ENCODE measurements at regions not wholly inside any gene's neighbourhood (a gene's known extent, or its start where the extent isn't known, plus 50 kb on each side); places are given as distances from the start of the nearest gene placed in this dataset.

DNA sequence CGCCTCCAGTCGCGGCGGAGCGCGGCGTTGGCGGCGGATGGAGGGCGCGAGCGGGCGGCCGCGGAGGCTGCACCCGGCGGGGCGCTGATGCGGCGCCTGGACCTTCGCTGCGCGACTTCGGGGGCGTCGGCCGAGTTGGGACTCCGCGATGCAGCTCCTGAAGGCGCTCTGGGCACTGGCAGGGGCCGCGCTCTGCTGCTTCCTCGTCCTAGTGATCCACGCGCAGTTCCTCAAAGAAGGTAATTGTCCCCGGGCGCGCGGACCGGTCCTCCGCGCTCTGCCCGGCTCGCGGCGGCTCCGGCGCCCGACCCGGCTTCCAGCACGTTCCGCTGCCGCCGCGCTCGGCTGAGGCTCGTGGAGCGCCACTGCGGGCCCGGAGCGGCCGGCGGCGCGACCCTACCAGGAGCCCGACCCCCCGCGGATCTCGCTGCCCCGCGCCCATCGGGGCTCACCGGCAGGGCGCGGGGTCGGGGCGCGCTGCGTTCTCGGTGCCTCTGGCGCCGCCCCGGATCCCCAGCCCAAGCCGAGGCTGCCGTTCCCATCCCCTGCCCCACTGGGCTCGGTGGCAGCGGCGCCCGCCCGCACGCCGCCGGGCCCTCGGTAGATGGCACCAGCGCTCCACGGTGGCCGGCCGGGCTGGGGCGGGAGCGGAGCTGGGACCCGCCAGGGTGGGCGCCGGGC is 1251.2 kb downstream of the BRD1 start:
- H3K4me1 ChIP-seq (ENCODE audit: control insufficient read depth in 2 of 2, insufficient read depth in 2 of 2, low read length in 2 of 2), result no peaks in the 10 kb centered on the region
- H3K27ac ChIP-seq (ENCODE audit: low read depth in 2 of 2, low read length in 2 of 2), result no peak overlapping the region
- H3K4me3 ChIP-seq (ENCODE audit: low read length in 2 of 2), result no peak overlapping the region
- no peaks in the 10 kb centered on the region for H3K36me3 ChIP-seq (ENCODE audit: control insufficient read depth in 2 of 2, insufficient read depth in 2 of 2, low read length in 2 of 2)
- no peak overlapping the region for H3K9ac ChIP-seq (ENCODE audit: low read depth in 1 of 2, low read length in 2 of 2)
- H3K27me3 ChIP-seq (ENCODE audit: control insufficient read depth in 2 of 2, insufficient read depth in 2 of 2, low read length in 2 of 2), result peaks cover 13 to 14% of the 10 kb centered on the region in 2 donors
- no peaks in the 10 kb centered on the region for H3K9me3 ChIP-seq (ENCODE audit: control insufficient read depth in 2 of 2, low read length in 2 of 2)

DNA sequence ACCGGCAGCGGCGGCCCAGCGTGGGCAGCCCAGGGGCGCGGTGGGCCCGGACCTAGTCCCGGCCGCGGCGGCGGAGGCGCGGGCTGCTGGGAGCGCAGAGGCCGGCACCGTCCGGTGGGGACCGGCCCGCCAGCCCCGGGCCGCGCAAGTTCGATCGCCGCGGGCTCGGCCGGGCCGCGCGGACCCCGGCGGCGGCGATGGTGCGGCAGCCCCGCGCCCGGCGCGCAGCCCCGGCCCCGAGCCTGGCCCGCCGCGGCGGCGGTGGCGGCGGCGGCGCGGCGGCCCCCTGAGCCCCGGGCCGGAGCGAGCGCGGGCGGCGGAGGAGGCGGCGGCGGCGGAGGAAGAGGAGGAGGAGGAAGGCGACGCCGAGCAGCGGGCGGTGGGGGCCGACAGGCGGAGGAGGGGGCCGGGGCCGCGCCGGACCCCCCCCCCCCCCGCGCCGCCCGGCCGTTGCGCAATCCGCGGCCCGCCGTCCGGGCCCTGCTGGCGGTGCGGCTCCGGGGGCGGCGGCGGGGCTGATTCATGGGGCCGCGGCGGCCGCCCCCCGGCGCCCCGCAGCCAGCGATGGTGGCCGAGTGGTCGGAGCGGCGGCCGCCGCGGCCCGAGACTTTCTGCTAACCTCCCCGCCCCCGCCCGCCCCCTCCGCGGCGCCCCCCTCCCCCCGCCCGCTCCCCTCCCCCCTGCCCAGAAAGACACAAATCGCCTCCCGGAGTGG is 1251.9 kb downstream of the BRD1 start:
- no peak overlapping the region for H3K4me3 ChIP-seq (ENCODE audit: low read length in 2 of 2)
- H3K36me3 ChIP-seq (ENCODE audit: control insufficient read depth in 2 of 2, insufficient read depth in 2 of 2, low read length in 2 of 2), result no peaks in the 10 kb centered on the region
- H3K27me3 ChIP-seq (ENCODE audit: control insufficient read depth in 2 of 2, insufficient read depth in 2 of 2, low read length in 2 of 2), result peaks cover 13 to 14% of the 10 kb centered on the region in 2 donors
- no peaks in the 10 kb centered on the region for H3K4me1 ChIP-seq (ENCODE audit: control insufficient read depth in 2 of 2, insufficient read depth in 2 of 2, low read length in 2 of 2)
- no peak overlapping the region for H3K27ac ChIP-seq (ENCODE audit: low read depth in 2 of 2, low read length in 2 of 2)
- no peaks in the 10 kb centered on the region for H3K9me3 ChIP-seq (ENCODE audit: control insufficient read depth in 2 of 2, low read length in 2 of 2)
- H3K9ac ChIP-seq (ENCODE audit: low read depth in 1 of 2, low read length in 2 of 2), result no peak overlapping the region

DNA sequence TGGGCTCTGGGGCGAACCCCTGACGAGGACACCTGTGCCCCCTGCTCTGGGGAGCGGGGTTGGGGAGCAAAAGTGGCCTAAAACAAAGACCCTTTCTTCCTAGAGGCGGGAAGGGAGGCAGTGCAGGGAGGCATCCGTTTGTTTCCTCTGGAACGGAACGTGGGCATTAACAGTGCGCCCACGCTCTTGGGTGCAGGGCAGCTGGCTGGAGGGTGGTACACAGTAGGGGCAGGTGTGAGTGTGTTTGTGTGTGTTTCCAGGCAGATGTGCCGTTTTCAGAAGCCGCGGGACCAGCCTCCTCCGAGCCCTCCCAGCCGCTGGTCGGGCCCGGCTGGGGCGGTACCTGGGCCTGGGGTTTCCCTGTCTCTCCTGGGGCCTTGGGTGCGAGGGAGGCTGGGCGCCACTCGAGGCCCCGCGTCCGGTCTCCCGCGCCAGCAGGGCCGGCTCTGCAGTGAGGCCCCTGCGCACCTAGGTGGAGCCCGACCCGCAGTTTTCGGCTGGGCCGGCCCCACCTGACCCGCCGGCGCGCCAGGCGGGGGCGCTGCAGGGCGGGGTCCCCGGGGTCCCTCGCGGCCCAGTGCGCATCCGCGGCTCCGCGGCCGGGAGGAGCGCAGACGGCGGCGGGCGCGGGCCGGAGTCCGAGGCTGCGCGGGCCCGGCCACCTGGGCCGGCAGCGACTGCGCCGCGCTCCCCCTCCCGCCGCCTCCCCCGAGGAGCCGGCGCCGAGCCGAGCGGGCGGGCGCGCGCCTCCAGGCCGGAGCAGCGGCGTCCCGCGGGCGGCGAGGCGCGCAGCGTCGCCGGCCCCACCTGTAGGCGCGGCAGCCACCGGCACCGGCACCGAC is 1252.7 kb downstream of the BRD1 start:
- H3K9me3 ChIP-seq (ENCODE audit: control insufficient read depth in 2 of 2, low read length in 2 of 2), result no peaks in the 10 kb centered on the region
- H3K27ac ChIP-seq (ENCODE audit: low read depth in 2 of 2, low read length in 2 of 2), result no peak overlapping the region
- no peak overlapping the region for H3K9ac ChIP-seq (ENCODE audit: low read depth in 1 of 2, low read length in 2 of 2)
- H3K27me3 ChIP-seq (ENCODE audit: control insufficient read depth in 2 of 2, insufficient read depth in 2 of 2, low read length in 2 of 2), result peaks cover 13 to 14% of the 10 kb centered on the region in 2 donors
- H3K4me3 ChIP-seq (ENCODE audit: low read length in 2 of 2), result no peak overlapping the region
- H3K4me1 ChIP-seq (ENCODE audit: control insufficient read depth in 2 of 2, insufficient read depth in 2 of 2, low read length in 2 of 2), result no peaks in the 10 kb centered on the region
- no peaks in the 10 kb centered on the region for H3K36me3 ChIP-seq (ENCODE audit: control insufficient read depth in 2 of 2, insufficient read depth in 2 of 2, low read length in 2 of 2)

DNA sequence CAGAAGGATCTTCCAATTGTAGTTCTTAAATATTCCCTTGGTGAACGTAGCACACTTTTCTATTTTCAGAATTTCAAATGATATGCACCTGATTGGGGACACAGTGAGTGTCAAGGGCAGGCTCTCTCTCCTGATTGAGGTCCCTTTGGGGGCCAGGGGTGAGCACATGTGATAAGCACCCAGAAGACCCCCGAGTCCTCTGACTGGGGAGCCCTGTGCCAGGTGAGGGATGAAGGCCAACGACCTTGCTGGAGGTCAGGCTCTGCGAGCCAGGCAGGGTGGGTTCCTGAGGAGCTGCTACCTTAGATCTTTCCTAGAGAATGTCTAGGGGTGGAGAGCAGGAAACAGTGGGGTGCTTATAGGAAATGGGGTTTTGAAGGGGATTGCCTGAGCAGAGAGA is 1253.9 kb downstream of the BRD1 start:
- Histone ChIP-seq H3K27me3 (ENCODE audit: control insufficient read depth in 2 of 2, insufficient read depth in 2 of 2, low read length in 2 of 2) (peaks cover 13 to 14% of the 10 kb centered on the region in 2 donors), H3K4me1 (ENCODE audit: control insufficient read depth in 2 of 2, insufficient read depth in 2 of 2, low read length in 2 of 2) (no peaks in the 10 kb centered on the region), H3K36me3 (ENCODE audit: control insufficient read depth in 2 of 2, insufficient read depth in 2 of 2, low read length in 2 of 2) (no peaks in the 10 kb centered on the region), H3K9me3 (ENCODE audit: control insufficient read depth in 2 of 2, low read length in 2 of 2) (no peaks in the 10 kb centered on the region), H3K27ac (ENCODE audit: low read depth in 2 of 2, low read length in 2 of 2) (no peak overlapping the region), H3K9ac (ENCODE audit: low read depth in 1 of 2, low read length in 2 of 2) (no peak overlapping the region), H3K4me3 (ENCODE audit: low read length in 2 of 2) (no peak overlapping the region)

DNA sequence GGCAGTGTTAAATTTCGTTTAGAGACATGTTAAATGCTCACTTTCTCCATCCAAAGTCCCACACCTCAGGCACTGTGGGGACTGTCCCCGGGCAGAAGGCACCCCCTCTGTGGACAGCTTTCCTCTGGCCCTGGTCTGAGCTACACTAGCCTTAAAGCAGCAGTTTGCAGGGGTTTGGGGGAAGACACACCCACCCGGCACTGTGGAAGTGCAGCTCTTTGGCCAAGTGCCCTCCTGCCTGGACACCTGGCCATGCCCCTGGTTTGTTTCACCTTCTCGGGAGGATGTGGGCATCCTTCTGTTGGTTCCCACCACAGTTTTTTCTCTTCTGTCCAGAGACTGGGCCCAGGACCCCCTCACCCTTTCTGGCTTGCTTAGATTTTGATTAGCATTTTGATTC is 1254.7 kb downstream of the BRD1 start:
- H3K36me3 ChIP-seq (ENCODE audit: control insufficient read depth in 2 of 2, insufficient read depth in 2 of 2, low read length in 2 of 2), result no peaks in the 10 kb centered on the region
- no peak overlapping the region for H3K27ac ChIP-seq (ENCODE audit: low read depth in 2 of 2, low read length in 2 of 2)
- no peak overlapping the region for H3K4me3 ChIP-seq (ENCODE audit: low read length in 2 of 2)
- peaks cover 13 to 14% of the 10 kb centered on the region in 2 donors for H3K27me3 ChIP-seq (ENCODE audit: control insufficient read depth in 2 of 2, insufficient read depth in 2 of 2, low read length in 2 of 2)
- no peaks in the 10 kb centered on the region for H3K9me3 ChIP-seq (ENCODE audit: control insufficient read depth in 2 of 2, low read length in 2 of 2)
- H3K9ac ChIP-seq (ENCODE audit: low read depth in 1 of 2, low read length in 2 of 2), result no peak overlapping the region
- H3K4me1 ChIP-seq (ENCODE audit: control insufficient read depth in 2 of 2, insufficient read depth in 2 of 2, low read length in 2 of 2), result no peaks in the 10 kb centered on the region

DNA sequence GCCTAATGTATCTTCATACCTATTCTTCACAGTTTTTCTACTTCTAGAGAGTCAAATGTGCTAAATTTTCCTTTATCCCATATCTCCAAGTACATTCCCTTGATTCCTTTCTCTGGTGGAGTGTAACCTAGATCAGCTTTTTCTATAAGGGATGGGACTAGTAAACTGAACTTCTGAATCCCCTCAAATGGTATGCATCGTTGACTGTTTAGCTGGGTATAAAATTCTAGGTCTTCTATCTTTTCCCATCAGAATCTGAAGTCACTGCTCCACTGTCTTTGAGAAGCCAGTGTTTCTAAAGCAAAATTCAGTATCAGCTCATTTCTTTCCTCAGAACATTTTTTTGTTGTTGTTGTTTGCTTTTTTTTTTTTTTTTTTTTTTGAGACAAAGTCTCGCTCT is 1256.8 kb downstream of the BRD1 start:
- Histone ChIP-seq H3K4me3 (ENCODE audit: low read length in 2 of 2) (no peak overlapping the region), H3K4me1 (ENCODE audit: control insufficient read depth in 2 of 2, insufficient read depth in 2 of 2, low read length in 2 of 2) (no peaks in the 10 kb centered on the region), H3K36me3 (ENCODE audit: control insufficient read depth in 2 of 2, insufficient read depth in 2 of 2, low read length in 2 of 2) (no peaks in the 10 kb centered on the region), H3K9ac (ENCODE audit: low read depth in 1 of 2, low read length in 2 of 2) (no peak overlapping the region), H3K27ac (ENCODE audit: low read depth in 2 of 2, low read length in 2 of 2) (no peak overlapping the region), H3K9me3 (ENCODE audit: control insufficient read depth in 2 of 2, low read length in 2 of 2) (no peaks in the 10 kb centered on the region), H3K27me3 (ENCODE audit: control insufficient read depth in 2 of 2, insufficient read depth in 2 of 2, low read length in 2 of 2) (peaks cover 9 to 14% of the 10 kb centered on the region in 2 donors)

DNA sequence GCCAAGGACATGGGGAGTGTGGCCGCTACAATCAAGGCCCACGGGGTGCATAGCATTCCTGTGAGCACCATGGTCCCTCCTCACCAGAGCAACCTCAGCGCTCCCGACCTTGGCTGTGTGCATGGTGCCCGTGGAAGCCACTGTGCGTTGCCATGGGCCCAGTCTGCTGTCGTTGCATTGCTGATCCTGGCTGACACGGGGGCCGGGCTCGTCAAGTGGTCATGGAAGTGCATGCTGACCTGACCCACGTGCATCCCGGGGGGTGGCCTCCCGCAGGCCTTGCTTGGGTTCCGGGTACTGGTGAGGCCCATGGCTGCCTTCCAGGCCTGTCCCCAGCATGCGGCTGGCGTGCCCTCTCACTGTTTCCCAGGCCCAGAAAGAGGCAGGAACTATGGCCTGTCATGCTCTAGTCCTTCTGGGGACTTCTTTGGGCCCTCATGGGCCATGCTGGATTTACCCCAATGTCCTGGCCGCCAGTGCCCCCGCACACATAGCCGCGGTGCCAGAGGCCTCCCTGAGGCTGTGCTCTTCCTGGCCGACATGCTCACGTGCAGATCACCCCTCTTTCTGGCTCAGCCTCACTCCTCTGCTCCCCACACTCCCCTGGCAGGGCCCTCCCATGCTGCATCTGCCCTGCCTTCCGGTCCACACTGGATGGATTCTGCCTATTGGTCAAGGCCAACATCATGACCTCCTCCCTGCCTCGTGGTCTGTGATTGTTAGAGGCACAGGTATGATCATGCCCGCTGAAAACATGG is 1258.0 kb downstream of the BRD1 start:
- no peaks in the 10 kb centered on the region for H3K4me1 ChIP-seq (ENCODE audit: control insufficient read depth in 2 of 2, insufficient read depth in 2 of 2, low read length in 2 of 2)
- no peaks in the 10 kb centered on the region for H3K36me3 ChIP-seq (ENCODE audit: control insufficient read depth in 2 of 2, insufficient read depth in 2 of 2, low read length in 2 of 2)
- H3K4me3 ChIP-seq (ENCODE audit: low read length in 2 of 2), result no peak overlapping the region
- H3K27me3 ChIP-seq (ENCODE audit: control insufficient read depth in 2 of 2, insufficient read depth in 2 of 2, low read length in 2 of 2), result peaks cover 7 to 11% of the 10 kb centered on the region in 2 donors
- no peak overlapping the region for H3K27ac ChIP-seq (ENCODE audit: low read depth in 2 of 2, low read length in 2 of 2)
- H3K9me3 ChIP-seq (ENCODE audit: control insufficient read depth in 2 of 2, low read length in 2 of 2), result no peaks in the 10 kb centered on the region
- H3K9ac ChIP-seq (ENCODE audit: low read depth in 1 of 2, low read length in 2 of 2), result no peak overlapping the region

DNA sequence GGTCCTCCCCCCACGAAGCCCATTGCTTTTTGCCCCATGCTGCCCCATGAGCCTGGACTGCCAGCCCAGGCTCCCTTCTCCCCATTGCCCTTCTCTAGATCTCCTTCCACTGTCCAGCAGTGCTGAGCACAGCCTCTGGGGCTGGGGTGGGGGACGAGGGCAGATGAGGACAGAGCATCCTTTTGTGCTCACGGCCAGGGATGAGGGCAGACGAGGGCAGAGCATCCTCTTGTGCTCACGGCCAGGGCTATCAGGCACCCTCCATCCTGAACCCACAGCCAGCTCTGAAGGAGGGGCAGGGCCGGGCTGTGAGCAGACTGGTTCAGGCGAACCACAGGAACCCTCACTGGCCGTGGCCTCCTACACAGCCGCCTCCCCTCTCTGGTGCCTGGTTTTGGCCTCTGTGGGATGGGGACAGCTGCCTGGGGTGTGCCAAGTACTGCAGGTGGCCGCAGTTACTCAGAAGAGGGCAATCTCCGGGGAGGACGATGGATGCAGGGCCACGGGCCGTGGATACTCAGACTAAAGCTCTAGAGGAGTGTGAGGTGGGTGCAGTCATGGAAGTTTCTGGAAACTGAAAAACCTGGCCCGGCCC is 1258.8 kb downstream of the BRD1 start:
- H3K27ac ChIP-seq (ENCODE audit: low read depth in 2 of 2, low read length in 2 of 2), result no peak overlapping the region
- H3K27me3 ChIP-seq (ENCODE audit: control insufficient read depth in 2 of 2, insufficient read depth in 2 of 2, low read length in 2 of 2), result peaks cover 1 to 4% of the 10 kb centered on the region in 2 donors
- no peak overlapping the region for H3K9ac ChIP-seq (ENCODE audit: low read depth in 1 of 2, low read length in 2 of 2)

DNA sequence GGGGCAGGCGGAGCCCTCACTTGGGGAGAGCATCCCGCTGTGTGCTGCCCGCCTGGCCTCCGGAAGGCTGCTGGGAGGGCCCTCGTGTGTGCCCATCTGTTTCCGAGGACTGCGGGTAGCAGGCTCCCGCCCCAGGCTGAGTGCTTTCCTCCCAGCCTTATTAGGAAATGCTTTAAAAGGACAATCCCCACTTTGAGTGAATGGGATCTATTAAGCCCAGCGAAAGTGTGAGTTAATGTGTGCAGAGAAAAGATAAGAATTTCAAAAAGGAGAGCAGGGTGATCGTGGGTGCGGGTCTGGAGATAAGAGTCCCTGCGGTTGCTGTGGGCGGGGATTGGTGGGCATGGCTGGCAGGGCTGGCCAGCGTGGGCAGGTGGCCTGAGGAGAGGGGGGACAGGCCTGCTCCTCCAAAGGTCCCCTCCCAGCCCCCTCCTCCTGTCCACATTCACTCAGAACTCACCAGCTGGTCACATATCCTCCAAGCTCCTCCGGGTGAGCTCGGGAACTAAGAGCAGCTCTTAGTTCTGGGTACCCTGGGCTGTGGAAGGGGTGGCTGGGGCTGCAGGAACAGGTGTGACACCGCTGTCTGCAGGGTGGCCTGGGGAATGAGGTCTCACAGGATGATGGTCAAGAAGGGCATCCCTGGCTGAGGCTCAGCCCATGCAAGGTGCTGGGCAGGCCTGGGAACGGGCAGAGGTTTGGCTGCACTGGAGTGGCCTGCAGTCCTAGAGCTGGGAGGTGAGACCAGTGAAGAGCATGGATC is 1260.3 kb downstream of the BRD1 start:
- Histone ChIP-seq H3K9me3 (ENCODE audit: control insufficient read depth in 2 of 2, low read length in 2 of 2) (no peaks in the 10 kb centered on the region), H3K27ac (ENCODE audit: low read depth in 2 of 2, low read length in 2 of 2) (no peak overlapping the region), H3K4me3 (ENCODE audit: low read length in 2 of 2) (peak overlapping the region in 1 of 2 donors; percentile 13), H3K4me1 (ENCODE audit: control insufficient read depth in 2 of 2, insufficient read depth in 2 of 2, low read length in 2 of 2) (no peaks in the 10 kb centered on the region), H3K36me3 (ENCODE audit: control insufficient read depth in 2 of 2, insufficient read depth in 2 of 2, low read length in 2 of 2) (no peaks in the 10 kb centered on the region), H3K27me3 (ENCODE audit: control insufficient read depth in 2 of 2, insufficient read depth in 2 of 2, low read length in 2 of 2) (no peaks in the 10 kb centered on the region), H3K9ac (ENCODE audit: low read depth in 1 of 2, low read length in 2 of 2) (no peak overlapping the region)

More for the DNA sequence above, 1258.8 kb downstream of the BRD1 start:
- Histone ChIP-seq H3K9me3 (ENCODE audit: control insufficient read depth in 2 of 2, low read length in 2 of 2) (no peaks in the 10 kb centered on the region), H3K4me3 (ENCODE audit: low read length in 2 of 2) (no peak overlapping the region), H3K36me3 (ENCODE audit: control insufficient read depth in 2 of 2, insufficient read depth in 2 of 2, low read length in 2 of 2) (no peaks in the 10 kb centered on the region), H3K4me1 (ENCODE audit: control insufficient read depth in 2 of 2, insufficient read depth in 2 of 2, low read length in 2 of 2) (no peaks in the 10 kb centered on the region)
